HG03097 (cell line): ENCODE measurements at regions not wholly inside any gene's neighbourhood (a gene's known extent, or its start where the extent isn't known, plus 50 kb on each side); places are given as distances from the start of the nearest gene placed in this dataset.
"Not testable (repeated sequence)": the region's sequence is repeated elsewhere in the genome, so short reads cannot be mapped to it uniquely, and the experiment has no call there.

Experiments
- ATAC-seq: cut with Tn5 transposase; IDR thresholded peaks from one replicate; pipeline ENCODE4 v1.9.1; 2021; ENCODE audit not compliant: unreplicated experiment, low FRiP score

DNA sequence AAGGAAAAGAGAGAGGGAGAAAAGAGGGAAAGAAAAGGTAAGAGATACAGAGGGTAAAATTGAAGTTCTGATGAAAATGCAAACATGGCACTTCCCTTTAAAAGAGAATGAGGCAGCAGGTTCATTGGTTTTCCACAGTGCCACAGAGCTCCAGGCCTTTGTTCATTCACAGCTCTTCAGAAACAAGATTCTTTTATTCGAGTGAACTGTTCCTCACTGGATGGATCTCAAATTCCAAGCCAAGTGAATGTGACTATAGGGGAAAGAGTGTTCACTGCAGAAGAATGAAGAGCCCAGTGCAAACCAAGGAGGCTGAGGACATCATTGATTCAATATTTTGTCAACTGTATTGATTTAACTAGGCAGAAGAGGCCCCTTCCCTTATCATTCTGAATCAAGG, 280.3 kb upstream of the PROK2 start:
- no peak for ATAC-seq

DNA sequence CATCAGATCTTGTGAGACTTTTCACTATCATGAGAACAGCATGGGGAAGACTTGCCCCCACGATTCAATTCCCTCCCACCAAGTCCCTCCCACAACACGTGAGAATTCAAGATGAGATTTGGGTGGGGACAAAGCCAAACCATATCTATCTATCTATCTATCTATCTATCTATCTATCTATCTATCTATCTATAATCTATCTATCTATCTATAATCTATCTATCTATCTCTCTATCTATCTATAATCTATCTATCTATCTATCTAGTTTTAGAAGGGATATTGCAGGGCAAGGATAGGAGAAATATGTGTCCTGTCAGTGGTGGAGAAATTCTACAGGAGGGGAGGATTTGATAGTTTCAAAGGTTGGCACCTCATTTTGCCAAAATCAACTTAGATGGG, 279.8 kb upstream of the PROK2 start:
- ATAC-seq: not testable (repeated sequence)

DNA sequence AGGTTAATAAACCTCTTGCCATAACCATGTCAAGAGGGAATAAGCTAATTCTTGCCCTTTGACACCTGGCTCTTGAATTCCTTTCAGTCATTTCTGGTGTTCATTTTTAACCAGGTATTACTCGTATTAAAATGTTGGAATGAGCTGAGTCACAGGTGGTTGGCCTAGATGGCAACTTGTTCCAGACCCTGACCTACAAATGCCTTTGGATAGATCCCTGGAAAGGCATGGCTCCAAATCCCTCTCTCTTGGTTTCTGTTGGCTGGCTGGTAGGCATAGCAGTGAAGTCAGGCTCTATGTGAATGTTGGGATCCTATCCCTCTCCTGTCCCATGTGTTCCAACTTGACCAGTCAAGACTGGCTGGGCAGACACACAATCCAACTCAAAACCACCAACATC, 277.1 kb upstream of the PROK2 start:
- no peak for ATAC-seq

DNA sequence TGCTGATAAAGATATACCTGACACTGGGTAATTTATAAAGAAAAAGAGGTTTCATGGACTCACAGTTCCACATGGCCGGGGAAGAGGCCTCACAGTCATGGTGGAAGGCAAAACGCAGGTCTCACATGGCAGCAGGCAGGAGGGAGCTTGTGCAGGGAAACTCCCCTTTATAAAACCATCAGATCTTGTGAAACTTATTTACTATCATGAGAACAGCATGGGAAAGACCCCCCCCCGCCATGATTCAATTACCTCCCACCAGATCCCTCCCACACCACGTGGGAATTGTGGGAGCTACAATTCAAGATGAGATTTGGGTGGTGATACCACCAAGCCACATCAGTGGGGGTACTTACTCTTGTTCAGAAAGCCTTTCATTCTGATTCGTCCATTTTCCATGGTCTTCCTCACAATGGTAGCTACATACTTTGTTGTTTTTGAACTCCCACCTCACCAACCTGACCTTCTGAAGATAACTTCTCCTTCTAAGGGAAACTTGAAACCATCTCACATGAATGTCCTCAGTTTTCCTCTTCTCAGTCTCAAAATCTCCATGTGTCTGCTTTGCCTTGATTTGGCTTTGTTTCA, 275.6 kb upstream of the PROK2 start:
- ATAC-seq: no peak

DNA sequence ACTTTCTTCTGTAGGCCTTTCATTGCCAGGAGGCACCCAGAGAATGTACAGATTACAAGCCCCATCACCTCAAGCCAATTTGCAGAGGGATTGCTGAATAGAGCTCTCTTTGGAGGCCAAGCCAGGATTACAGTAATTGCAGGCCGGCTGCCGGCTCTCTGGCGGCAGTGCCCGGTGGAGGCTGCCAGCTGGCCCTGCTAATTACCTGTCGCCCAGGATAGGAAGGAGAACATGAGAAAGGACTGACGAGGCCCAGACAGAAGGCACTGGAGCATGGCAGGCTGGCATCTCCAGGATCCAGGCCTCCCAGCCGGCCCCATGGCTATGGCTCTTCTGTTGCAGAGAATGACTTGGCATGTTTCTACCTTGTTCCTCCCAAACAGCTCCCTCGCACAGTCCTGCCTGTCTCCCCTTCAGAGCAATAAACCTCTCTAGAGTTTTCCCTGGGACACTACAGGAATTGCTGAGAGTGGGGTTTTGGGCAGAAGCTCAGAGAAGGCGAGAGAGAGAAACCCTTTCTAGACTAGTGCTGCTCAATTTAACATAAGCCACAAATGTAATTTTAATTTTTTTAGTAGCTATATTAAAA, 273.6 kb upstream of the PROK2 start:
- no peak for ATAC-seq

DNA sequence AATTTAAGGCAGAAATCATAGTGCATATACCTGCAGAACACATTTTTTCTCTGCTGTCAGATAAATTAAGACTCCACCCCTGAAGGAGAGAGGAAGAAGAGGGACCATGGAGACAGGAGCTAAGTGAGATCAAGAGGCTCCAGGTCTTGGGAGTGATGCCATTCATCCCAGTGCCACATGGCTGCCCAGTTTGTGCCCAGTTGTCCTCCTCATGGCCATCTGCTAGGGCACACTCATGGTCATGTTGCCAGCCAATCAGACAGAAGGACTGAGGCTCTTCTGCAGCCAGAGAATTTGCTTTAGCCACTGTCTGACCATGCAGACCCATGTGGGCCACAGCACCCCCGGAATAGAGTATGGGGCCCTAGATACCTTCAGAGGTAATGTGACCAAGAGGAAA, 270.5 kb upstream of the PROK2 start:
- no peak for ATAC-seq

DNA sequence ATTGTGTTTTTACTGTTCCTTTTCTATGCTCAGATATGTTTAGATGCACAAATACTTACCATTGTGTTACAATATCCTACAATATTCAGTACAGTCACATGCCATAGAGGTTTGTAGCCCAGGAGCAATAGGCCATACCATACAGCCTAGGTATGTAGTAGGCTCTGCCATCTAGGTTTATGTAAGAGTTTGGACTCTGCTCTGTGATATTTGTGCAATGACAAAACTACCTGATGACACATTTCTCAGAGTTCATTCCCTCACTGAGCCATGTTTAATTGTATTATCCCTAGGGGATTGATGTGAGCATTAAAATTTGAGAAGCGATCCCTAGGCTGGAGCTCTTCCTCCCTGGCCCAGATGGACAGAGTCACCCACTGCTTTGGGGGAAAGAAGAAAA, 270.0 kb upstream of the PROK2 start:
- ATAC-seq: no peak

DNA sequence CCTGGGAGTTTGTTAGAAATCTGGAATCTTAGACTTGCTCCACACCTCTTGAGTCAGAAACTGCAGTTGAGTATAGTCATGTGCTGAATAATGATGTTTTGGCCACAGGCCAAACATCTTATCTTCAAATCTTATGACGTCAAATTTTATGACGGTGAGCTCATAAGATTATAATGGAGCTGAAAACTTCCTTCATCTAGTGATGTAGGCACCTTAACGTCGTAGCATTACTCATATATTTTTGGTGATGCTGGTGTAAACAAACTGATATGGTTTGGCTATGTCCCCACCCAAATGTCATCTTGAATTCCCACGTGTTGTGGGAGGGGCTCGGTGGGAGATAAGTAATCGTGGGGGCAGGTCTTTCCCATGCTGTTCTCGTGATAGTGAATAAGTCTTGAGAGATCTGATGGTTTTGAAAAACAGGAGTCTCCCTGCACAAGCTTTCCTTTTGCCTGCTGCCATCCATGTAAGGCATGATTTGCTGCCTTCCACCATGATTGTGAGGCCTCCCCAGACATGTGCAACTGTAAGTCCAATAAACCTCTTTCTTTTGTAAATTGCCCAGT, 268.0 kb upstream of the PROK2 start:
- no peak for ATAC-seq

DNA sequence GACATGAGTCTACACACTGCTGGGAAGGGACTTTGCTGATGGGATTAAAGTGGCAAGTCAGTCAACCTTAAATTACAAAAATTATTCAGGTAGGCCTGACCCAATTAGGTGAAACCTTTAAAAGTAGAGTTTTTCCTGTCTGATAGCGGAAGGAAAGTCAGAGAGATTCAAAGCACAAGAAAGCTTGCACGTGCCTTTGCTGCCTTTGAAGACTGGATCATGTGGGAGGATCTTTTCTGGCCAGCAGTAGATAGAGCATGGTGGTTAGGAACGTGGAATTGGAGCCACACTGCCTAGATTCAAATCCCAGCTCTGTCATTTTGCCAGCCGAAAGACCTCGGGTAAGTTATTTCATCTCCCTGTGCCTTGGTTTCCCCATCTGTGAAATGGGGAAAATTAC, 265.8 kb upstream of the PROK2 start:
- ATAC-seq: no peak

DNA sequence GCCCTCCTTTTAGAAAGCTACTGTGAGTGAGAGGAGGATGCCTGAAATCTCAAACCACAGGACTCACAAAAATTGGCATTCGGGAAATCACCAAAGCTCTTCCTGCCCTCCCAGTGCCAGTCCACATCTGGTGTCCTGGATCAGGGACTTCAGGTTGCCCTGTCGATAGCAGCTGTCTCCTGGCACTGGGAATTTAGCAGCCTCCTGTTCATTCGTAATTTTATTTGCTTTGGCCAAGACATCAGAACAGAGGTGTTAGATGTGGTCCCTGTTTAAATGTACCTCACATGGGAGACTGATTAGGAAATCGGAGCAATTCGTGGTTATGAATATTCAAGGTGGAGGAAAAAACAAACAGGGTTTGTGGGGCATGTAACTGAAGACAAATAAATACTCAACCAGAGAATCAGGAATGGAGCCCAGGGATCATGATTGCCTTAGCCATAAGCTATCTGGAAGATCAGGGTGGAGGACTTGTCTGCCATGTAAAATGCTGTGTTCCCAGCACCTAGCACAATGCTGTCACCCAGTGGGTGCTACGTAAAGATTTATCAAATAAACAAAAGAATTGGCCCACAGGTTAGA, 265.2 kb upstream of the PROK2 start:
- ATAC-seq: no peak

DNA sequence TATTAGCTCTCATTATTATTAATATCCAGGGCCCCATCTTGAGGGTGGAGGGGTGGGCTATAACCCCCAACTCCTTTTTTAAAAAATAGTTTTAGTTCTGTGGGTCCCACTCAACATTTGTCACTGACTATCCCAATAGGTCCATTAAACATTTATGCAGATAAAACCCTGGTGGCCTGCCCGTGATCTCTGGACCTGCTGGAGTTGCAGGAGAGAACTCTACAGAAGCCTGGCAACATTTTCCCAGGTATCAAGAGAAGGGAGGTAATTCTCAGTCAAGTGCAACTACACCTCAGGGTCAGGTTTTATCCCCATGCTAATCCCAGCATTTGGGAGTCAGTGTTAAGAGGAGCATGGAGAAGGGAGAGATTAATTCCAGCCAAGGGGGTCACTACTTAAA, 264.4 kb upstream of the PROK2 start:
- ATAC-seq: no peak

DNA sequence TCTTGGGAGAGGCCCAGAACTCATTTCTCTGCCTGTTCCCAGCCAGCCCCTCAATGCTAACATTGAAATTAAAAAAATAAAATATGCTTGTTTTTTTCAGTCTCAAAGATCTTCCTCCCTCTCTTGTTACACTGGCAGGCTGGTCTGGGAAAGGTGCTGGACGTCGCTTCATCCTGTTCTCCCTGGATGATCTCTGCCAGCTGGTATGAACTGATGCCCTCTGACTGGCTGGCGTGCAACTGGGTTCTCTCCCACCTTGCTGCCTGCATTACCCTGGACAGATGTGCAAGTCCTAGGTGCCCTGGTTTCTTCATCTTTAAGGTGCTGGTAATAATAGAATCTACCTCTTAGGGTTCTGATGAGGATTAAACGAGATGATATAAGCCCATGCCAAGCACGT, 263.9 kb upstream of the PROK2 start:
- ATAC-seq: no peak

DNA sequence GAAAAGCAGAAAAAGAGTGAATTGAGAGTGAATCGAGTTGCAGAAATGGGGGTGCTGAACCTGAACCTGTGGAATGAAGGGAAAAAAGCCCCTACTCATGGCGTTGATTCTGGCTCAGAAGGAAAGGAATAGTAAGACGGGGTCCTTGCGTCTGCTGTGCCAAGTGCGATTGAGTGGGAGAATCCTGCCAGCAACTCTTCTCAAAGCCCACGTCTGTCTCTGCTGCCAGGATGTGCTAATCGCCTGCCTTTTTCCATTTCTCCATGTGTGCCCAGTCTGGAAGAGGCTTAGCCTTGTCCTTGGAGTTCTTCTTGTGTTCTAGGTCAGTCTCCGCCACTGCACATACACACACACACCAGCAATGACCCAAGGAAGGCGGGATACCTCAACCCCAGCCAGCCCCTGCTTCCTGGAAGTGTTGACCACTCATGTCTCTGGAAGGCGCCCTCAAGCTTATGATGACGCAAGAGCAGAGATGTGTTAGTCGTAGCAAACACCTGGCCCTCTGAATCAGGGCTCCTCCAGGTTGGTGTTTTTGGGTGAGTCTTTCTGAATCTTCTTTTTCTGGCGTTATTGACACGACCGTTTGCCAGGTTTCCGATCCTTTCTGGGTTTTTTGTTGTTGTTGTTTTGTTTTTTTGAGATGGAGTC, 262.4 kb upstream of the PROK2 start:
- ATAC-seq: no peak

DNA sequence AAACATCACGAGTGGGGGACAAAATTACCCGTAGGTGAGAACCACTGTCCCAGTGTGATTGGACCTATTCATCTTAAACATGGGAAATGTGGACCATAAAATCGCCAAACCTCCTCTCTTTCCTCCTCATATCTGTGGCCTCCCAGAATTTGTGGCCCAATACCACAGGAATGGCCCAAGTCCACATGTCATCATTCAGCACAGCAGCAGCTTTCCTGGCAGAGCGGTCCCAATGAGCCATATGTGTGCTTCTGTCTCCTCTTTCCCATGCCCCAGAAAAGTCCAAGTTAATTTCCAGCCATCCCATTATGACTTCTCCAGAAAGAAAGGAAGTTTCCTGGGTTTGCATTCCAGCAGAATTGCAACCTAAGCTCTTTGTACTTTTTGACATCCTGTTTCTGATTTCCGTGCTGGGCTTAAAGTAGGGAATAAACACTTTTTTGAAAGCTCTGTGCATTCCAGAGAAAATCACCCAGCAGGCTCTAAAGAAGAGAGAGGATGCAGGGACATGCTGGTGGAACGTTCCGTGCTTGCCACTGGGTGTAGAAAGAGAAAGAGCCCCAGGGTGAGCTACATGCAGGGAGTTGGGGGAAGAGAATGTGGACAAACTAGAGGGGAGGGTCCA, 259.4 kb upstream of the PROK2 start:
- no peak for ATAC-seq

DNA sequence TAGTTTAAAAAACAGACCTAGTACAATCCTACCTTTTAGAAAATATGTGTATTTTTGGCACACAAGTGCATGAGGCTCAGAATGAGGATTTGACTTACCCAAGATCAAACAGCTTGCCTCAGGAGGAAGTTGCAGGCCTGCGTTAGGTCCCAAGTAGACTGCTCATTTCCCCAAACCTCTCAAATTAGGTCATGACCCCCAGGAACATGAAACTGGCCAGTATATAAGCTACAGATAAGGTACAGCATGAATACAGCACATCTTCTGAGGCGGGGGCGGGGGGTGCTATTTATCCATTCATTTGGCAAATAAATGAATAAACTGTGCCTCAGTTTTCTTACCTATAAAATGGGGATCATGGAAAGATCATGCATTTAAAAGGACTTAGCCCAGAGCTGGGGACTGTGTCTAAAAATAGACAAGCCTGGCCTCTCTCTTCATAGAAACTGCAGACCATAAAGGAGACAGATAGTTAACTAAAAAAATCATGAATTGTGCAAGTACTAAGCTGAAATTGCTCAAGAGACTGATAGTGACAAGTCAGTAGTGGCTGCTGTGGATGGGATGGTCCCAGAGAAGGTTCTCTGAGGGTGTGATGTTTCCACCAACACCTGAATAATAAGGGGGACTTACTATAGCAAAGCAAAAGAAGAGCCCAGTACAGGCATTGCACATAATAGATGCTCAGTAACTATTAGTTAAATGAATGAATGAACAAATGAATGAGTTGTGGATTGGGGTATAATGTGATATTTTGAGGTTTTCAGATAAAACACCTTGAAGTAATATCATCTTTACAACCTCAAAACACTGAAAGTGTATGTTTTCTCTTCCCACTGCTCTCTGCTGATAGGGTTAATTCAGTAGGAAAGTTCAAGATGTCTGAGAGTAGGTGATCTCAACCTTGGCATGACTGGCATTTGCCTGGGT, 258.5 kb upstream of the PROK2 start:
- ATAC-seq: no peak

DNA sequence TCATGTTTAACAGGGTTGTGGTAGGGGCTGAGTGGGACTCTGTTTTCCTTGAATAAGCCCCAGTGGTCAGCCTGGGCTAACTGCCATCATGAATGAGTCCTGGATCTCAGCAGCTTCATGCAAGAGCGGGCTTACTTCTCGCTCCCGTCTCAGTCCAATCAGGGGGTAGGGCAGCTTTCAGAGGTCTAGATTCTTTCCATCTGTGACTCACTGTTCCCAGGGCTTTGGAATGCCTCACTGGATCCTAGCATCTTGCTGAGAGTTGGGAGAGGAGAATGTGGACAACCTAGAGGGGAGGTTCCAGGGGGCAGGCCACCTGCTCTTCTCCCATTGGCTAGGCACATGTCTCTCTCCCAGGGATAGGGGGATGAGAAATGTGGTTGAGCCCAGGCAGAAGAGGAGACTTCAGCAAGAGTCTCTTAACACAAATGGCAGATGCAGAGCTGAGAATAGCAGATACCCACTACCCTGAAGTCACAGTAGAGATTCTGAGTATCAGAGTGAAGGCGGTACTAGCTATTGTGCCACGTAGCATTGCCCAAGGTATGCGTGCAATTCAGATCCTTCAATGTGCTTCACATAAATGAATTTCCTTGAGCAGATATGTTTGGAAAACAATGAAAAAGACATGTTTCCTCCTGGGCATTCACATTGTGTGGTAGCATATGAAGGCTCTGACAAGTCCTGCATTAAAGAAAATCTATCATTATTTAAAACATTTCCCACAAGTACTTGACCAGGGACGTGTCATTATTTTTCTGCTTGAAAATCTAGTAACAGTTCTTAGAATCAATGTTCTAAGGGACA, 257.7 kb upstream of the PROK2 start:
- ATAC-seq: no peak

DNA sequence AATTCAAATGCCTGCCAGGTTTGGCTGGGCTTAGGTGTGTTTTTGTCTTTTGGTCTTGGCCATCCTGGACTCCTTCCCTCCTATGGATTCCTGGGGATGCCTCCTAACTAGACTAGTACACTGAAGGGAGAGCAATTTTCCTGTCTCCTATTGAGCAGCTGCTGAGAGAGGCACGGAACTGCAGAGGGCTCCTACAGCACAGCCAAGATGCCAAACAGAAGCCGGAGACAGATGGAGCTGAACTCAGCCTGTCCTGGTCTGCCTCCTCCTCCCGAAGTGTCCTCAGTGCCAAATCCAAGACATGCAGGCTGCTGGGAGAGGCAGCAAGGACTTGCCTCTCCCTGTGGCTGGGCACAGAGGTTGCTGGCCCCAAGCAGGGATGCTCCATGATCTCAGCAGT, 256.6 kb upstream of the PROK2 start:
- no peak for ATAC-seq

DNA sequence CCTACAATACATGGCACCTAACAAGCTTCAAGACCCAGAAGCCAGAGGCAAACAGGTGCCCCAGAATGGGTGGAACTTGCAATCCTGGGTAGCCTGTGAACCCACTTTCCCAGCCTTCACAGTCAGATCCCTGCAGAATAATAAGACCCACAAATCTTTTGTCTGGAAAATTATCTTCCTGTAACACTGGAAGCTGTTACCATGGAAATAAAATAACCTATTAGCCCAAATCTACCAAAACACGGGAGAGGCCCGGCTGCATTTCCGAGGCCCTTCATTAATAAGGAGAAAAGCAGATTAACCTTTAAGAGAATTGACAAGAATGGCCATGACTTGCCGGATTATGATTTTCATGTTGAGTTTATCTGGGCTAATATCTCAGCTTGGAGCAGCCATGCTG, 256.1 kb upstream of the PROK2 start:
- no peak for ATAC-seq

DNA sequence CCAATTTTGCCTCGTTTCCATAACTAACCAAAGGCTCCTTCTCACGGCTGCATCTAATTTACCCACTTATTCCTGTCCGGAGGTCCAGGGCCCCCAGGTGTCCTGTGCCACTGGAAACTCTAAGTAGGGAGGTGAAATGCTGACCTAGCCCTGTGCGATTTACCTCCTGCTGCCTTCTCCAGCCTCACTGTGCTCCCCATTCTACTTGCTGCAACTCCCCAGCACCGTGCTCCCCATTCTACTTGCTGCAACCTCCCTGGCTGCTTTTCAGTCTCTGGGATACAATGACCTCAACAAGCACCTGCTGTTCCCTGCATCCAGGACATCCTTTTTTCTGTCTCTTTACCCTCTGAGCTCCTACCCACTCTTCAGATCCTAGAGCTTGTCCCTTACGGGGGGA, 254.7 kb upstream of the PROK2 start:
- no peak for ATAC-seq
